Transverse colon (tissue), 3 donors: ENCODE measurements at regions not wholly inside any gene's neighbourhood (a gene's known extent, or its start where the extent isn't known, plus 50 kb on each side); places are given as distances from the start of the nearest gene placed in this dataset.

Experiments
- CTCF ChIP-seq, 5 experiments: fragments of 200-600 bp in 3 of 5; fragments of 450-650 bp in 2 of 5; sonication (generic) in 3 of 5; IDR thresholded peaks; 1 replicate in 2 of 5; 2 replicates in 3 of 5; pipeline ENCODE4 v1.5.1; 2016 to 2017; ENCODE audit warnings: antibody characterized with exemption in 5 of 5, inconsistent platforms in 3 of 5, mild to moderate bottlenecking in 2 of 5, moderate library complexity in 1 of 5
- EP300 ChIP-seq: sonication (generic); formaldehyde crosslinking; IDR thresholded peaks from one replicate; pipeline ENCODE4 v1.6.1; 2017; ENCODE audit warnings: antibody characterized with exemption, low read depth
- POLR2A ChIP-seq: fragments of 450-650 bp; IDR thresholded peaks from one replicate; pipeline ENCODE4 v1.6.1; 2016; ENCODE audit warnings: antibody characterized with exemption, mild to moderate bottlenecking, moderate library complexity

- TF ChIP-seq CTCF (IDR thresholded peaks at IDR 0.05) (no peak), POLR2A (no peak), EP300 (no peak)
Observed at GRCh38 chr10:78771808-78772455, 296.8 kb upstream of the ZMIZ1 start.
